ENCODE measurements at regions not wholly inside any gene's neighbourhood (a gene's known extent, or its start where the extent isn't known, plus 50 kb on each side); places are given as distances from the start of the nearest gene placed in this dataset.

DNA sequence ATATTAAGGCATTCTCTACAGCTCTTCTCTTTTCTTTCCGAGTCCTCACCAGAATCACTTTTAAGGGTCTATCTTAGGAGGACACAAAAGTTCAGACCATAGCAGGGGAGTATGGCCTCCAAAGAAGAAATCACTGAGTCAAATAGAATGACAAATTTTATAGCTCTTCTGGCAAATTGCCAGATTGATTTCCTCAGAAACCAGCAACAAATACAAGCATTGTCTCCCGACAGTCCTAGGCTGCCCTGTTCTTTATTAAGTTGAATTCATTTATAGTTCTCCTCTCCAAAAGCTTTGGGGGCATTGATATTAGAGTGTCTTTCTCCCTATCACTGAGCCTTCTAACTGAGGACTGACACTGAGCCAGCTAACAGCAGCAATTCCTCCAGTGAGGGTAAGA, 156.4 kb upstream of the FRMD6 start:
- Histone ChIP-seq H3K4me3 (no peak overlapping the region), H3K36me3 (no peaks in the 10 kb centered on the region), H3K4me1 (no peaks in the 10 kb centered on the region), H3K27me3 (no peaks in the 10 kb centered on the region), H3K27ac (no peak overlapping the region), H3K9me3 (peaks cover 0 to 8% of the 10 kb centered on the region in 2 donors)
- intact Hi-C loops (cut with DNase I): no loop called here
- no peak for DNase-seq (ENCODE audit: low spot score in 2 of 2)
- TF ChIP-seq, protein P1, sequence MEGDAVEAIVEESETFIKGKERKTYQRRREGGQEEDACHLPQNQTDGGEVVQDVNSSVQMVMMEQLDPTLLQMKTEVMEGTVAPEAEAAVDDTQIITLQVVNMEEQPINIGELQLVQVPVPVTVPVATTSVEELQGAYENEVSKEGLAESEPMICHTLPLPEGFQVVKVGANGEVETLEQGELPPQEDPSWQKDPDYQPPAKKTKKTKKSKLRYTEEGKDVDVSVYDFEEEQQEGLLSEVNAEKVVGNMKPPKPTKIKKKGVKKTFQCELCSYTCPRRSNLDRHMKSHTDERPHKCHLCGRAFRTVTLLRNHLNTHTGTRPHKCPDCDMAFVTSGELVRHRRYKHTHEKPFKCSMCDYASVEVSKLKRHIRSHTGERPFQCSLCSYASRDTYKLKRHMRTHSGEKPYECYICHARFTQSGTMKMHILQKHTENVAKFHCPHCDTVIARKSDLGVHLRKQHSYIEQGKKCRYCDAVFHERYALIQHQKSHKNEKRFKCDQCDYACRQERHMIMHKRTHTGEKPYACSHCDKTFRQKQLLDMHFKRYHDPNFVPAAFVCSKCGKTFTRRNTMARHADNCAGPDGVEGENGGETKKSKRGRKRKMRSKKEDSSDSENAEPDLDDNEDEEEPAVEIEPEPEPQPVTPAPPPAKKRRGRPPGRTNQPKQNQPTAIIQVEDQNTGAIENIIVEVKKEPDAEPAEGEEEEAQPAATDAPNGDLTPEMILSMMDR (IDR thresholded peaks at IDR 0.05): no peak

DNA sequence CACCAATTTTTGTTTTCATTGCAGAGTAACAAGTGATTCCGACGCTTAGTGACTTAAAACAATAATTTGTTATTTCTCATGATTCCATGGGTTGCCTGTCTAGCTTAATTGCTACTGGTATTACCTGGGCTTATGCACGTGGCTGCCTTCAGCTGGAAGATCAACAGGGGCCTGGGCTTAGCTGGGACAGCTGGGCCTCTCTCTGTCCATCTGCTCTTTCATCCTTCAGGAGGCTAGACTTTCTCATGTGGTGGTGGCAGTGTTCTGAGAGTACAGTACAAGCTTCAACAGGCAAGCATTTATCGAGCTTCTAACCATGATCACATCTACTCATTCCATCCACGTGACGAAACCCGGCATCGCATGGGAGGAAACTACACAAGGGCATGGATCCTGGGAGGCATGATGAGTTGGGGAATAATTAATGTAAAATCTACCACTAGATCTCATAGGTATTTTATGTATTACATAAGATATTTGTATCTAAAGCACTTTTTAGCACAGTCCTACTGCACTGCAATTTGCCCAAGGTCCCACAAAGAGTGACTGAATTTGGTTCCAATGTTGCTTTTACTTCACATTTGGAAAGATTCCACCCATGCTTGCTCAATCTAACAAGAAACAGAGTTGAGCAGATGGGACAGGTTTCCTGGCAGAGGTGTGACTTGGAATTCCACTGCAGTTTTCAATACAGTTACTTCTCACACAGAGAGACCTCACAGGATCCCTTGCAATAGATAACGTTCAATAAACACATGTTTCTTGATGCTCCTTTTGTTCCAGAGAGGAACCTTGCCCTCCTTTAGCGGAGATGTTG, 153.1 kb upstream of the FRMD6 start:
- intact Hi-C loops (cut with DNase I): no loop called here
- TF ChIP-seq, protein P1 (IDR thresholded peaks at IDR 0.05): no peak
- DNase-seq (ENCODE audit: low spot score in 2 of 2): no peak

DNA sequence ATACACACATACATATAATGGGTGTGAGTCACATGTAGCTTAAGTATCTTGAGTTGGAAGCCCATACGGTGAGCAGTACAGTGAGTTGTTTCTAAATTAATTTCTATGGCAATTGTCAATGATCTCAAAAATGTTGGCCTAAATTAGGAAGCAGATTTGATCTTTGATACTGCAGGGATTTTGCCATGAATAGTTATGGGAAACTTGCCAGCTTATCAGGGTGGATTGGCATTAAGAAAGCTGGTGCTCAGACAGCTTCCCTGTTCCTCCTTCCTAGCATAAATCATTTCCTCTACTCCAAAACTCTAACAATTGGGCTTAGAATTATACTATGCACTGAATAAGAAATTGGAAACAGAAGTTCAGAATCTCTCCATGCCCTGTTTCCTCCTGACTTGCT, 150.9 kb upstream of the FRMD6 start:
- Histone ChIP-seq H3K4me1 (no peaks in the 10 kb centered on the region), H3K27me3 (no peaks in the 10 kb centered on the region), H3K9me3 (peaks cover 0 to 8% of the 10 kb centered on the region in 2 donors), H3K27ac (no peak overlapping the region), H3K4me3 (no peak overlapping the region), H3K36me3 (no peaks in the 10 kb centered on the region)
- no peak for DNase-seq (ENCODE audit: low spot score in 2 of 2)
- TF ChIP-seq, protein P1 (IDR thresholded peaks at IDR 0.05): no peak
- intact Hi-C loops (cut with DNase I): no loop called here

More for the DNA sequence above, 153.1 kb upstream of the FRMD6 start:
- no peak overlapping the region for H3K4me3 ChIP-seq
- H3K36me3 ChIP-seq: no peaks in the 10 kb centered on the region
- H3K27ac ChIP-seq: no peak overlapping the region
- H3K9me3 ChIP-seq: peaks cover 0 to 8% of the 10 kb centered on the region in 2 donors
- no peaks in the 10 kb centered on the region for H3K4me1 ChIP-seq
- no peaks in the 10 kb centered on the region for H3K27me3 ChIP-seq

DNA sequence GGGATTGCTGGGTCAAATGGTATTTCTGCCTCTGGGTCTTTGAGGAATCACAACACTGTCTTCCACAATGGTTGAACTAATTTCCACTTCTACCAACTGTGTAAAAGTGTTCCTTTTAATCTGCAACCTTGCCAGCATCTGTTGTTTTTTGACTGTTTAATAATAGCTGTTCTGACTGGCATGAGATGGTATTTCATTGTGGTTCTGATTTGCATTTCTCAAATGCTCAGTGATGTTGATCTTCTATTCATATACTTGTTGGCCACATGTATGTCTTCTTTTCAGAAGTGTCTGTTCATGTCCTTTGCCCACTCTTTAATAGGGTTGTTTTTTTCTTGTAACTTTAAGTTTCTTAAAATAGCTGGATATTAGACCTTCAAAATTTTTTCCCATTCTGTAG, 150.0 kb upstream of the FRMD6 start:
- Histone ChIP-seq H3K27ac (no peak overlapping the region), H3K27me3 (no peaks in the 10 kb centered on the region), H3K9me3 (peaks cover 0 to 7% of the 10 kb centered on the region in 2 donors), H3K4me3 (no peak overlapping the region), H3K36me3 (no peaks in the 10 kb centered on the region), H3K4me1 (no peaks in the 10 kb centered on the region)
- no peak for DNase-seq (ENCODE audit: low spot score in 2 of 2)
- intact Hi-C loops (cut with DNase I): no loop called here
- TF ChIP-seq, protein P1 (IDR thresholded peaks at IDR 0.05): no peak

DNA sequence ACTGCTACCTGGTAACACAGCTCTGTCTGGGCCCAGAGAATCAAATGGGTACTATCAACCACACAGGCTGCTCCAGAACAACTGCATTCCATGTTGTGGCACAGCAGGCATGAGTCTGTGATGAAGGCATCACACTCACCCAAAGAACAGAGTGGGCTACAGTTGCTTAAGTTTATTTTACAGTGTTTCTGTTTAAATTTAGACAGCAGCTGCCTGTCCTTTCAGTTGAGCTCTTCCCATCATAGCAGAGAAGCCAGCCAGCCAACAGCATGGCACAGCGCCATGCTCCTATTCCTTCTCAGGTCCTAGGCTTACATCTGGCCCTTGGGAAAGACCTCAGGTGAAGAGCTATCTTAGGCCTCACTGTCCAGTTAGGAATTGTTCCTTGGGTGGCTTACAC, 147.0 kb upstream of the FRMD6 start:
- TF ChIP-seq, protein P1 (IDR thresholded peaks at IDR 0.05): no peak
- no peak for DNase-seq (ENCODE audit: low spot score in 2 of 2)
- no peak overlapping the region for H3K4me3 ChIP-seq
- no peak overlapping the region for H3K27ac ChIP-seq
- H3K36me3 ChIP-seq: no peaks in the 10 kb centered on the region
- intact Hi-C loops (cut with DNase I): no loop called here
- peaks cover 0 to 8% of the 10 kb centered on the region in 2 donors for H3K4me1 ChIP-seq
- no peaks in the 10 kb centered on the region for H3K27me3 ChIP-seq
- no peaks in the 10 kb centered on the region for H3K9me3 ChIP-seq

All from ascending aorta (tissue), 2 donors.